OCI-LY1 (cell line): ENCODE measurements at regions not wholly inside any gene's neighbourhood (a gene's known extent, or its start where the extent isn't known, plus 50 kb on each side); places are given as distances from the start of the nearest gene placed in this dataset.

Experiments
- H2AFZ ChIP-seq: fragments of 200-600 bp; sonication (generic), shearing (Covaris generic); 2 replicates; pipeline ENCODE4 v1.6.0; 2014; ENCODE audit warnings: antibody characterized with exemption, mild to moderate bottlenecking, low read length
- H3F3A ChIP-seq: fragments of 200-600 bp; sonication (generic), shearing (Covaris generic); 2 replicates; pipeline ENCODE4 v1.6.0; 2014; ENCODE audit warnings: mild to moderate bottlenecking, antibody characterized with exemption, low read length, moderate library complexity; ENCODE audit not compliant: insufficient read depth
- H3K27ac ChIP-seq: fragments of 200-600 bp; sonication (generic); 2 replicates; pipeline ENCODE4 v1.5.1; 2014; ENCODE audit warnings: low read length, mixed run types, mild to moderate bottlenecking, low read depth; ENCODE audit not compliant: poor library complexity, severe bottlenecking
- H3K27me3 ChIP-seq: fragments of 200-600 bp; sonication (generic); 2 replicates; pipeline ENCODE4 v1.6.0; 2014; ENCODE audit warnings: antibody characterized with exemption, mild to moderate bottlenecking, low read length, moderate library complexity; ENCODE audit not compliant: insufficient read depth
- H3K36me3 ChIP-seq: fragments of 200-600 bp; sonication (generic); 2 replicates; pipeline ENCODE4 v1.6.1; 2014; ENCODE audit warnings: mild to moderate bottlenecking, antibody characterized with exemption, low read length, moderate library complexity, mixed read lengths; ENCODE audit not compliant: insufficient read depth
- H3K4me1 ChIP-seq: fragments of 200-600 bp; sonication (generic); 2 replicates; pipeline ENCODE4 v1.5.1; 2014; ENCODE audit warnings: mild to moderate bottlenecking, low read length, moderate library complexity; ENCODE audit not compliant: insufficient read depth, severe bottlenecking
- H3K4me2 ChIP-seq: fragments of 200-600 bp; sonication (generic), shearing (Covaris generic); 2 replicates; pipeline ENCODE4 v1.6.1; 2014; ENCODE audit warnings: low read length
- H3K4me3 ChIP-seq: fragments of 200-600 bp; sonication (generic); 2 replicates; pipeline ENCODE4 v1.5.1; 2014; ENCODE audit warnings: low read length, low read depth, mild to moderate bottlenecking, mixed read lengths; ENCODE audit not compliant: poor library complexity, severe bottlenecking
- H3K79me2 ChIP-seq: fragments of 200-600 bp; shearing (Covaris generic); 2 replicates; pipeline ENCODE4 v1.6.1; 2016; ENCODE audit warnings: mixed run types, low read length, mixed read lengths; ENCODE audit not compliant: insufficient read depth
- H3K9ac ChIP-seq: fragments of 200-600 bp; sonication (generic), shearing (Covaris generic); 2 replicates; pipeline ENCODE4 v1.6.1; 2014; ENCODE audit warnings: mild to moderate bottlenecking, low read length, mixed read lengths
- H3K9me2 ChIP-seq: fragments of 200-600 bp; sonication (generic), shearing (Covaris generic); 2 replicates; pipeline ENCODE4 v1.6.1; 2014; ENCODE audit warnings: low read depth, mild to moderate bottlenecking, low read length, mixed read lengths
- H3K9me3 ChIP-seq: fragments of 200-600 bp; shearing (Covaris generic); 2 replicates; pipeline ENCODE4 v1.6.1; 2014; ENCODE audit warnings: low read length, mixed read lengths
- H4K20me1 ChIP-seq: fragments of 200-600 bp; sonication (generic), shearing (Covaris generic); 2 replicates; pipeline ENCODE4 v1.6.0; 2016; ENCODE audit warnings: mild to moderate bottlenecking, low read length; ENCODE audit not compliant: insufficient read depth
- EZH2 ChIP-seq: fragments of 200-600 bp; sonication (generic), shearing (Covaris generic); IDR thresholded peaks from 2 replicates; pipeline ENCODE4 v1.8.0; 2017; ENCODE audit warnings: borderline replicate concordance, mixed run types, mild to moderate bottlenecking, antibody characterized with exemption, low read length, moderate library complexity, mixed read lengths
- TF ChIP-seq, protein P1 (sequence below): fragments of 200-600 bp; sonication (generic), shearing (Covaris generic); IDR thresholded peaks from 2 replicates; pipeline ENCODE4 v1.5.1; 2017; ENCODE audit warnings: mild to moderate bottlenecking, antibody characterized with exemption, low read length, moderate library complexity, mixed read lengths

DNA sequence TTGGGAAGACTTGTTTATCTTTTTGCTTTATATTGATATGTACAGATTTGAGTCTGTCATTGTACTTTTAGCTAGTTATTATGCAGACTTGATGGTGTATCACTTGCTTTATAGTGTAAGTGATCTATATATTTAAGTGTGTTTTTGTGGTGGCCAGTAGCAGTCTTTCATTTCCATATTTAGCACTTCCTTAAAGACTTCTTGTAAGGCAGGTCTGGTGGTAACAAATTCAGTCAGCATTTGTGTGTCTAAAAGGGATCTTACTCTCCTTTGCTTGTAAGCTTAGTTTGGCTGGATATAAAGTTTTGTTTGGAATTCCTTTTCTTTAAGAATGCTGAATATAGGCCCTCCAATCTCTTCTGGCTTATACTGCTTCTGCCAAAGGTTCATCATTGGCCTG, 322.5 kb upstream of the EPHA6 start:
- no peak overlapping the region for H3K4me3 ChIP-seq
- no peaks in the 10 kb centered on the region for H3K9me3 ChIP-seq
- TF ChIP-seq, protein P1, sequence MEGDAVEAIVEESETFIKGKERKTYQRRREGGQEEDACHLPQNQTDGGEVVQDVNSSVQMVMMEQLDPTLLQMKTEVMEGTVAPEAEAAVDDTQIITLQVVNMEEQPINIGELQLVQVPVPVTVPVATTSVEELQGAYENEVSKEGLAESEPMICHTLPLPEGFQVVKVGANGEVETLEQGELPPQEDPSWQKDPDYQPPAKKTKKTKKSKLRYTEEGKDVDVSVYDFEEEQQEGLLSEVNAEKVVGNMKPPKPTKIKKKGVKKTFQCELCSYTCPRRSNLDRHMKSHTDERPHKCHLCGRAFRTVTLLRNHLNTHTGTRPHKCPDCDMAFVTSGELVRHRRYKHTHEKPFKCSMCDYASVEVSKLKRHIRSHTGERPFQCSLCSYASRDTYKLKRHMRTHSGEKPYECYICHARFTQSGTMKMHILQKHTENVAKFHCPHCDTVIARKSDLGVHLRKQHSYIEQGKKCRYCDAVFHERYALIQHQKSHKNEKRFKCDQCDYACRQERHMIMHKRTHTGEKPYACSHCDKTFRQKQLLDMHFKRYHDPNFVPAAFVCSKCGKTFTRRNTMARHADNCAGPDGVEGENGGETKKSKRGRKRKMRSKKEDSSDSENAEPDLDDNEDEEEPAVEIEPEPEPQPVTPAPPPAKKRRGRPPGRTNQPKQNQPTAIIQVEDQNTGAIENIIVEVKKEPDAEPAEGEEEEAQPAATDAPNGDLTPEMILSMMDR: no peak
- no peak overlapping the region for H2AFZ ChIP-seq
- no peak overlapping the region for H3K9ac ChIP-seq
- H3K79me2 ChIP-seq: no peaks in the 10 kb centered on the region
- H3K4me1 ChIP-seq: no peaks in the 10 kb centered on the region
- no peaks in the 10 kb centered on the region for H3K9me2 ChIP-seq
- H3K4me2 ChIP-seq: no peak overlapping the region
- H3K36me3 ChIP-seq: no peaks in the 10 kb centered on the region
- H3K27ac ChIP-seq: no peak overlapping the region
- no peaks in the 10 kb centered on the region for H3F3A ChIP-seq
- no peaks in the 10 kb centered on the region for H4K20me1 ChIP-seq
- H3K27me3 ChIP-seq: no peaks in the 10 kb centered on the region

DNA sequence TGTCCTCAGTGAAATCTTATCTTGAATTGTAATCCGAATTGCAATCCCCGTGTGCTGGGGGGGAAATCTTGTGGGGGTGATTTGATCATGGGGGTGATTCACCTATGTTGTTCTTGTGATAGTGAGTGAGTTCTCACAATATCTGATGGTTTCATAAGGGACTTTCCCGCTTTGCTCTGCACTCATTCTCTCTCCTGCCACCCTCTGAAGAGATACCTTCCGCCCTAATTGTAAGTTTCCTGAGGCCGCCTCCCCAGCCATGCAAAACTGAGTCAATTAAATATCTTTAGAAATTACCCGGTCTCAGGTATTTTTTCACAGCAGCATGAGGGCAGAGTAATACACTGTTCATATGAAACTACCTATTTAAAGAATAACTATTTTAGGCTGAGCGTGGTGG, 304.1 kb upstream of the EPHA6 start:
- Histone ChIP-seq H3K9ac (no peak overlapping the region), H4K20me1 (no peaks in the 10 kb centered on the region), H3K4me3 (no peak overlapping the region), H3K79me2 (no peaks in the 10 kb centered on the region), H3K4me1 (no peaks in the 10 kb centered on the region), H3K36me3 (no peaks in the 10 kb centered on the region), H3F3A (no peaks in the 10 kb centered on the region), H2AFZ (no peak overlapping the region), H3K27ac (no peak overlapping the region), H3K4me2 (no peak overlapping the region), H3K9me2 (no peaks in the 10 kb centered on the region), H3K27me3 (no peaks in the 10 kb centered on the region), H3K9me3 (no peaks in the 10 kb centered on the region)
- TF ChIP-seq, protein P1: no peak
- TF ChIP-seq EZH2: no peak

DNA sequence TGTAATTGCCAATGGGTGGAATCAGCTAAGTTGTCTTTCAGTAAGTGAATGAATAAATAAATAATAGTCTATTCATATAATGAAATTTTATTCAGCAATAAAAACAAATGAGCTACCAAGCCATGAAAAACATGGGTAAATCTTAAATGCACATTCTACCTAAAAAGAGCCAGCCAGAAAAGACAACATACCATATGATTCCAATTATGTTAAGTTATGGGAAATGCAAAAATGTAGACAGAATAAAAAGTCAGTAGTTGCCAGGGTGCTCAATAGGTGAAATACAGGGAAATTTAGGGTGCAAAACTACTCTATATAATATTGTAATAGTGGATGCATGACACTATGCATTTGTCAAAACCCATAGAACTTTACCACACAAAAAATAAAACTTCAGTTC, 277.2 kb upstream of the EPHA6 start:
- H3K4me1 ChIP-seq: no peaks in the 10 kb centered on the region
- H3K9ac ChIP-seq: no peak overlapping the region
- H3K36me3 ChIP-seq: no peaks in the 10 kb centered on the region
- H3K27ac ChIP-seq: no peak overlapping the region
- TF ChIP-seq, protein P1: no peak
- no peak for TF ChIP-seq EZH2
- H3K9me2 ChIP-seq: no peaks in the 10 kb centered on the region
- no peaks in the 10 kb centered on the region for H4K20me1 ChIP-seq
- no peaks in the 10 kb centered on the region for H3K79me2 ChIP-seq
- H3K9me3 ChIP-seq: no peaks in the 10 kb centered on the region
- no peaks in the 10 kb centered on the region for H3F3A ChIP-seq
- no peak overlapping the region for H2AFZ ChIP-seq
- no peak overlapping the region for H3K4me3 ChIP-seq
- no peak overlapping the region for H3K4me2 ChIP-seq
- H3K27me3 ChIP-seq: no peaks in the 10 kb centered on the region
